C4-2B (cell line): ENCODE measurements at regions not wholly inside any gene's neighbourhood (a gene's known extent, or its start where the extent isn't known, plus 50 kb on each side); places are given as distances from the start of the nearest gene placed in this dataset.

Experiments used
- CTCF ChIP-seq: fragments of 450-650 bp; conservative IDR thresholded peaks from 2 replicates; pipeline ENCODE4 v1.5.1; 2017; ENCODE audit warnings: mild to moderate bottlenecking
- ZFX ChIP-seq: fragments of 450-650 bp; IDR thresholded peaks from 2 replicates; pipeline ENCODE4 v1.6.1; 2017

GRCh38 chr12:27902651-27903050 is 69.9 kb downstream of the PTHLH start:
- TF ChIP-seq CTCF (no peak), ZFX (no peak)
